Right atrium auricular region (tissue), 2 donors: ENCODE measurements at regions not wholly inside any gene's neighbourhood (a gene's known extent, or its start where the extent isn't known, plus 50 kb on each side); places are given as distances from the start of the nearest gene placed in this dataset.

Source experiments
- DNase-seq: peaks from one replicate; pipeline ENCODE4 v3.0.0-alpha.2; 2019; ENCODE audit warnings: low spot score
- H3K27ac ChIP-seq, 2 donors: fragments of 200-600 bp; sonication (generic); 1 replicate in 1 of 2; 2 replicates in 1 of 2; pipeline ENCODE4 v1.5.1; 2016 to 2019
- H3K27me3 ChIP-seq, 2 donors: fragments of 200-600 bp; sonication (generic); one replicate each; pipeline versions ENCODE4 v1.5.1 to v1.6.0; 2017 to 2019
- H3K36me3 ChIP-seq: fragments of 200-600 bp; sonication (generic); one replicate; pipeline ENCODE4 v1.5.1; 2016
- H3K4me1 ChIP-seq, 2 donors: fragments of 200-600 bp; sonication (generic); one replicate each; pipeline versions ENCODE4 v1.5.1 to v1.6.0; 2017 to 2019
- H3K4me3 ChIP-seq, 2 donors: fragments of 200-600 bp; sonication (generic); 1 replicate in 1 of 2; 2 replicates in 1 of 2; pipeline ENCODE4 v1.5.1; 2017 to 2019; ENCODE audit warnings: mild to moderate bottlenecking in 1 of 2, moderate library complexity in 1 of 2
- H3K9me3 ChIP-seq, 2 donors: fragments of 200-600 bp; sonication (generic); one replicate each; pipeline ENCODE4 v1.5.1; 2019
- TF ChIP-seq, protein P1 (sequence below), 2 donors: fragments of 200-600 bp; sonication (generic); IDR thresholded peaks; one replicate each; pipeline ENCODE4 v1.5.1; 2019; ENCODE audit warnings: antibody characterized with exemption in 2 of 2

DNA sequence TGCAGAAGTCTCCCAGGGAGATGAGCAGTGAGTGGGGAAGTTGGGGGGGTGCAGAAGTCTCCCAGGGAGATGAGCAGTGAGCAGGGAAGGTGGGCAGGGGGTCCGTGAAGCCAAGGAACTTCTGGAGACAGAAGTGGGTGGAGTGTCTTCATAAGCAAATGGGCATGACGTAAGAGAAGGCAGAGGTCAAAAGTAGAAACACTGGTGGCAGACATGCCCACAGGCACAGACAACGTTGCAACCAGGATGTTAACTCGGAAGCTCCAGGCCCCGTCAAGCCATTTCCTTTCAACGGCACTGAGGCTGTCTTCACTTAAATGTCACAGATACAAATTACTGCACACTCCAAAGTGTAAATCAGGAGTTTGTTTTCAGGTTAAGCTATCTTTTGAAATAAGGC is 186.1 kb downstream of the SHANK2 start:
- Histone ChIP-seq H3K27me3 (peaks cover 0 to 4% of the 10 kb centered on the region in 2 donors), H3K4me1 (no peaks in the 10 kb centered on the region), H3K4me3 (no peak overlapping the region), H3K27ac (no peak overlapping the region), H3K36me3 (no peaks in the 10 kb centered on the region), H3K9me3 (no peaks in the 10 kb centered on the region)
- no peak for DNase-seq
- TF ChIP-seq, protein P1, sequence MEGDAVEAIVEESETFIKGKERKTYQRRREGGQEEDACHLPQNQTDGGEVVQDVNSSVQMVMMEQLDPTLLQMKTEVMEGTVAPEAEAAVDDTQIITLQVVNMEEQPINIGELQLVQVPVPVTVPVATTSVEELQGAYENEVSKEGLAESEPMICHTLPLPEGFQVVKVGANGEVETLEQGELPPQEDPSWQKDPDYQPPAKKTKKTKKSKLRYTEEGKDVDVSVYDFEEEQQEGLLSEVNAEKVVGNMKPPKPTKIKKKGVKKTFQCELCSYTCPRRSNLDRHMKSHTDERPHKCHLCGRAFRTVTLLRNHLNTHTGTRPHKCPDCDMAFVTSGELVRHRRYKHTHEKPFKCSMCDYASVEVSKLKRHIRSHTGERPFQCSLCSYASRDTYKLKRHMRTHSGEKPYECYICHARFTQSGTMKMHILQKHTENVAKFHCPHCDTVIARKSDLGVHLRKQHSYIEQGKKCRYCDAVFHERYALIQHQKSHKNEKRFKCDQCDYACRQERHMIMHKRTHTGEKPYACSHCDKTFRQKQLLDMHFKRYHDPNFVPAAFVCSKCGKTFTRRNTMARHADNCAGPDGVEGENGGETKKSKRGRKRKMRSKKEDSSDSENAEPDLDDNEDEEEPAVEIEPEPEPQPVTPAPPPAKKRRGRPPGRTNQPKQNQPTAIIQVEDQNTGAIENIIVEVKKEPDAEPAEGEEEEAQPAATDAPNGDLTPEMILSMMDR (IDR thresholded peaks at IDR 0.05) = no peak

DNA sequence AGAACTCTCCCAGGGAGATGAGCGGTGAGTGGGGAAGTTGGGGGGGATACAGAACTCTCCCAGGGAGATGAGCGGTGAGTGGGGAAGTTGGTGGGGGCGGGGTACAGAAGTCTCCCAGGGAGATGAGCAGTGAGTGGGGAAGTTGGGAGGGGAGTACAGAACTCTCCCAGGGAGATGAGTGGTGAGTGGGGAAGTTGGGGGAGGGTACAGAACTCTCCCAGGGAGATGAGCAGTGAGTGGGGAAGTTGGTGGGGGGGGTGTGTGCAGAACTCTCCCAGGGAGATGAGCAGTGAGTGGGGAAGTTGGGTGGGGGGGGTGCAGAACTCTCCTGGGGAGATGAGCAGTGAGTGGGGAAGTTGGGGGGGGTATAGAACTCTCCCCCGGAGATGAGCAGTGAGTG is 186.5 kb downstream of the SHANK2 start:
- TF ChIP-seq, protein P1 (IDR thresholded peaks at IDR 0.05) = no peak
- Histone ChIP-seq H3K4me3 (no peak overlapping the region), H3K9me3 (no peaks in the 10 kb centered on the region), H3K36me3 (no peaks in the 10 kb centered on the region), H3K27ac (no peak overlapping the region), H3K4me1 (no peaks in the 10 kb centered on the region), H3K27me3 (peaks cover 0 to 4% of the 10 kb centered on the region in 2 donors)
- DNase-seq = no peak

DNA sequence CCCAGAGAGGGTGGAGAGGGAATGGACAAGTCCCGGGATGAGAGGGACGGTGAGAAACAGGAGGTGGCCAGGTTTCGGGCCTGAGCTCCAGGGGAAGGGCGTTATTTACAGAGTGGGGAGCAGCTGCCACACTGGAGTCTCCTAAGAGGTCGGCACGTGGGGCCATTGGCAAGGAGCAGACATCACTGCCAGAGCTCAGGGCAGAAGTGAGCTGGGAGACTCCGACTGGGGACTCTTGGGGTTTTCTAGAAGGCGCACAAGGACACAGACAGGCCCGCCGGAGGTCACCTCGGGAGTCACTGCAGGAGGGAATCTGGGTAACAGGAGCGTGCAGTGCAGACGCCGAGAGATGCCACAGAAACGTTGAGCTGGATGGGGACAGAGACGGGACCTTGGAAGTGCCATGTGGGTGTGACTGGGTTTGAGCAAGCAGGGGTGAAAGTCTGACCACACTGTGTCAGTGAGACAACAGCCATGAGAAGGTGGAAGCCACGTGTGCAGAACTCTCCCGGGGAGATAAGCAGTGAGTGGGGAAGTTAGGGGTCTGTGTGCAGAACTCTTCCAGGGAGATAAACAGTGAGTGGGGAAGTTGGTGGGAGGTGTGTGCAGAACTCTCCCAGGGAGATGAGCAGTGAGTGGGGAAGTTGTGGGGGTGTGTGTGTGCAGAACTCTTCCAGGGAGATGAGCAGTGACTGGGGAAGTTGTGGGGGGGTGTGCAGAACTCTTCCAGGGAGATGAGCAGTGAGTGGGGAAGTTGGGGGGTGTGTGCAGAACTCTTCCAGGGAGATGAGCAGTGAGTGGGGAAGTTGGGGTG is 187.5 kb downstream of the SHANK2 start:
- H3K27ac ChIP-seq = no peak overlapping the region

DNA sequence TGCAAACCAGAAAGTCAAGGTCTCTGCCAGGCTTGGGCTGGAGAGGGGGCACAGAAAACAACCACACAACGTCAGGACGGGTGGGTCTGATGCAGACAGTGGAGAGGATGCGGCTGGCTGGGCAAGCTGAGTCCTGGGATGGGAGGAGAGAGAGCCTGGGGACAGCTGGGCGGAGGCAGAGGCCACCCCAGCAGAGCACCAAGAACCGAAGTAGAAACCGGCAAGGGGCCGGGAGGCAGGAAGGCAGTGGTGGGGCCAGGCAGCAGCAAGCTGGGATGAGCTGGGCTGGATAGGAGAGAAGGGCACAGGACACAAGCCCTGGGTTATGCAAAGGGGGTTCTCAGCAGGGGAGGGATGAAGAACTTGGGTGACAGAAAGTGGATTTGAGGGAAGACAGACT is 188.2 kb downstream of the SHANK2 start:
- Histone ChIP-seq H3K27ac (no peak overlapping the region), H3K4me1 (no peaks in the 10 kb centered on the region), H3K36me3 (no peaks in the 10 kb centered on the region), H3K4me3 (no peak overlapping the region), H3K27me3 (peaks cover 0 to 4% of the 10 kb centered on the region in 2 donors), H3K9me3 (no peaks in the 10 kb centered on the region)
- DNase-seq = no peak
- TF ChIP-seq, protein P1 (IDR thresholded peaks at IDR 0.05) = no peak

More for the DNA sequence above, 187.5 kb downstream of the SHANK2 start:
- TF ChIP-seq, protein P1 (IDR thresholded peaks at IDR 0.05) = no peak
- no peaks in the 10 kb centered on the region for H3K36me3 ChIP-seq
- H3K4me1 ChIP-seq = no peaks in the 10 kb centered on the region
- no peaks in the 10 kb centered on the region for H3K9me3 ChIP-seq
- DNase-seq = no peak
- peaks cover 0 to 4% of the 10 kb centered on the region in 2 donors for H3K27me3 ChIP-seq
- no peak overlapping the region for H3K4me3 ChIP-seq

DNA sequence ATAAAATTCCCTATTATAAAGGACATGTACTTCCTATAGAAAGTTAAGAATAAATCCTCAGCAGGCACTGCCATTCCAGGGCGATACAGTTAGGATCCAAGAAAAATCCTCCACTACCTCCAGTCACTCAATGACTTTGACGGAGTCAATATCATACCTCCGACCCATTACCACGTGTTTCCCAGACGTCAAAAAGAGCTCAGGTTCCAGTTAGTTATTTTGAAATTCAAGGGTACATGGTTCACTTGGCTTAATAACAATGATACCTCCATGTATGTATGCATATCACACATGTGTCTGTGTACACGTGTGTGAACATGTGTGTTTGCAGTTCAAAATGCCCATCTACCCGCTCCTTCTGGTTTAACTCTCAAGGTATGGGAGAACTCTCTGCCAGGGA is 189.2 kb downstream of the SHANK2 start:
- no peaks in the 10 kb centered on the region for H3K4me1 ChIP-seq

More for the DNA sequence above, 189.2 kb downstream of the SHANK2 start:
- H3K27ac ChIP-seq = no peak overlapping the region
- no peak overlapping the region for H3K4me3 ChIP-seq
- no peak for DNase-seq
- TF ChIP-seq, protein P1 (IDR thresholded peaks at IDR 0.05) = no peak
- no peaks in the 10 kb centered on the region for H3K9me3 ChIP-seq
- H3K27me3 ChIP-seq = peaks cover 0 to 4% of the 10 kb centered on the region in 2 donors
- no peaks in the 10 kb centered on the region for H3K36me3 ChIP-seq
